NCI-H2227 treated with DMSO at 0.1 percent for 48 hours (cell line): ENCODE measurements at regions not wholly inside any gene's neighbourhood (a gene's known extent, or its start where the extent isn't known, plus 50 kb on each side); places are given as distances from the start of the nearest gene placed in this dataset.
A peak's percentile ranks its signal among the peaks of the same experiment; 100 is the strongest.

Experiments used
- DNase-seq: peaks from one replicate; lab custom pipeline; 2025; lab: John Stamatoyannopoulos, UW

DNA sequence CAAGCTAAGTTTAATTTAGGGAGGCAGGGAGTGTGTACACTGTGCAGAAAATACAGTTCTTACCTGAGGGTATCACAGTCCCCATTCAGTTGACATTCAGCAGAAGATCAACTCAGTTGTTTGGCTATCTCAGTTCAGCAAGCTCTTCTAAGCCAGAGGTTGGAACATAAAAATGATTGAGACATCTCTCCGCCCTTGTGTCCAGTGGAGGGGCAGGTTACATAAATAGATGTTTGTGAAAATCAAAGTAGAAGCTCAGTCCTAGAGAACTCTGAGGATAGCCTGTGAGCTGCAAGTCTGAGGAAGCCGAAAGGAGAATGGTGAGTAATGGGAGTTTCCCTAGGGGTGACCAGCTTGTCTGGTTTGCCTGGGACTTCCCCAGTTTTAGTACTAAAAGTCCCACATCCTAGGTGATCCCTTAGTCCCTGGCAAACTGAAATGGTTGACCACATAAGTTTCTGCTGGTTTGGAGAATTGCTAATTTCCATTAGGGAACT is 251.4 kb upstream of the ATP2B1 start:
- DNase-seq: no peak

DNA sequence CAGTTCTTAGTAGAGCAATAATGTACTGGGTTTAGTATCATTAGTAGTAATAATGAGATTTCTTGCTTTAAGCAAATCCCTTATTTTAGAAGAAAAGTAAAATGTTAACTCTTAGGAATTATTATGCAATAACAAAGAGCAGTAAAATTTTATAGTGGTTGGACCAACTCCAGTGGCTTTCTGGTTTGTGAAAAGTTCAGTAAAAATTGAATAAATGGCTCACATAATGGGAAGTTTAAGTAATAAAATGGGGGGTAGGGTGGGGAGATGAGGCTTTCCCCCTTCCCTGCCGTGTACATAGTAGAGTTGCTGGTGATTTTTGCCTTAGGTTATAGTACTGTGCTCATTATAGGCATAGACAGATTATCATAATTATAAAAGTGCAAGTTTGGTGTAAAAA is 250.5 kb upstream of the ATP2B1 start:
- no peak for DNase-seq

DNA sequence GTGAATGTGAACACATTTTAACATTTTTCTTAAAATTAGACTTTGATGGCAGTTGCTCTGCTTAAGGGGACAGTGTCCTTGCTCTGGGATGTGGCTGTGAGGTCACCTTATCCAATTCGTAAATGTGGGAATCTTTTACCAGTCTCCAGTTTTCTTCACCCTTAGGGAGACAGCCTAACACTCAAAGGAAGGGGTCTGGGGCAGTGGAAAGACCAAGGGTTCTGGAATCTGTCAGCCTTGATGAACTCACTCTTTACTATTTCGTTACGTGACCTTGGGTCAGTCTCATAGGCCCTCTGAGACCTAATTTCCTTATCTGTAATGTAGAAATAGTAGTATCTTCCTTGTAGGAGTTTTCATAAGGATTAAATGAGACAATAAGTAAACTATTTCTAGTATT is 245.6 kb upstream of the ATP2B1 start:
- no peak for DNase-seq

DNA sequence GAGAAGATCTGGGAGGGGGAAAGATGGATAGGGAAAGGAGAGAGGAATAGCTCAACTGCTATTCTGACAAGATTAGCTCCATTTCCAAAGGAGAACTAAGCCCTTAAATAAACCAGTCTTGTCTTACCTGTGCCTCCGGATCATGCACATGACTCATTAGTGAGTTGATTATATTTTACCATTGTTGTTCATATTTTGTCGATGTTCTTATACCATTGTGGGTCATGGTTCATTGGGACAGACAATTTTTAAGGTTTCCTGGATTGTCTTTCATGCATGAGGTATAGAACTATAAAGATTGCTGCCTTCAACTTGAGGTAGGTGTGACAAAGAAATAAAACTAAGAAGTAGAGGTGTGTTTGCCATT is 243.0 kb upstream of the ATP2B1 start:
- no peak for DNase-seq

DNA sequence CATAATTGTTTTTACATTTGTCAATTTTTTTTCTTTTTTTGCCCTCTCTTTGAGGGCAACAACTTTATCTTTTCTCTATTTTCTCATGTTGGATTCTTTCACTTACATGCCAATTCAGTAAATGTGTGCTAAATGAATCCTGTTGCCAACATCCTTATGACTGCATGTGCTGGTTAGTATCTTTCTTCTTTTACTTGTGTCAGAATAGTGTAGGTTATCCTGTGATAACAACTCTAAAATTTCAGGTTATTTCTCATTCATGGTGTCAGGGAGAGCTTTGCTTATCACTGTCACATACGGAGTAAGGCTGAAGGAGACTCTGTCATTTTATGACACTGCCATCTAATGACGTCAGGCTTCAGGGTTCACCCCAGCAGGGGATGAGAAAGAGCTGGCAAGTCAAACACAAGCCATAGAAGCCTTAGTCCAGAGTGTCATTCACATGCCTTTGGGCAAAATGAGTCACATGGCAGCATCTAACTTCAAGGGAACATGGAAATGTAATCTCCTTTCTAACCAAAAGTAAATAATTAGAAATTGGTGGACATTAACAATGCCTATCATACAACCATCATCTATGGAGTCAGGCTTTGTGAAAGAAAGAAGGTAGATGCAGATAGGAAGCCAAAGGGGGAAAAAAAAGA is 242.5 kb upstream of the ATP2B1 start:
- DNase-seq: no peak

DNA sequence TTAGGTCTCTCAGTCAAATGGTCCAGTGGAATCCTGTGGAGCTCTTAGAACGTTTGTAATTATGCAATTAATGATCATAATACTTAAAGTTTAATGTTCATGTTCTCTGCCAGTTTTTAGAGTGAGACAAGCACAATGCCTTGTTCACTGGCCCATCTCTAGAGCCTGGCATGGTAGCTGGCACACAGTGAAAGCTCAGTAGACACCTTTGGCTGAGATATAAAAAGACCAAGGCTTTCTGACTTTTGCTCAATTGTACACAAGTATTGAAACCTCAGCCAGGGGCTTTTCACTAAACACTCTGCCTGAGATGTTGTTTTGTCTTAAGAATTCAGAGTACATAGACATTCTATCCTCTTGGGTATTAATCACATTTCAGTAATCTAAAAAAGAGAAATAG is 241.8 kb upstream of the ATP2B1 start:
- DNase-seq: no peak

DNA sequence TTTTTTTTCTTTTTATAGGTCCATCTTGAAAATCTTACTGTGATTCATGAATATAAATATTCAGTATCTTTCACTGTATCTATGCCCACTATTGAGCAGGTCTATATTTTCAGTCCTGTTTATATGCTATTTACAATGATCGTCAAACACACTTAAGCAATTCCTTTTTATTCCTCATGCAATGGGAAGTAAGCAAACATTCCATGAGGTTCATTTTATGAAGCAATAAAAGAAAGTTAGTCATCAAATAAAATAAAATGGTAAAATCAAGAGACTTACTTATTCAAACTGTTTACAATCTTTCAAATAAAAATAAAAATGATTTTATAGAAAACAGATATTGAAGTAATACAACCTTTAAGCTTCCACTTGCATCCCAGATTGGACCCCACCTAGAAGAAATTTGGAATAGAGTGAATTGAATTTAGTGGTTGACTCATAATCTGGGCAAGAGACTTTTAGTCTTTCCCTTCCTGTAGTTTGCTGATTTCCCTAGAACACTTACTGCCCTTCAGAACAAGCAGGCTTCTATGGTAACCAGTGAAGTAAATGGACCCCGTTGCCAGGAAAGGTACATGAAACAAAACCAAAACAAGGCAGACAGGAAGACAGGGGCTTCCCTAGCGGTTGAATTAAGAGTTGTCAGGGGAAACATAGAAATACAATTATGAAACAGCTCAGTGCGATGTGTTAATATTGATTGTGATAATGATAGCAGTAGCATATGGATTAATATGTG is 241.0 kb upstream of the ATP2B1 start:
- DNase-seq: peak; percentile 9

DNA sequence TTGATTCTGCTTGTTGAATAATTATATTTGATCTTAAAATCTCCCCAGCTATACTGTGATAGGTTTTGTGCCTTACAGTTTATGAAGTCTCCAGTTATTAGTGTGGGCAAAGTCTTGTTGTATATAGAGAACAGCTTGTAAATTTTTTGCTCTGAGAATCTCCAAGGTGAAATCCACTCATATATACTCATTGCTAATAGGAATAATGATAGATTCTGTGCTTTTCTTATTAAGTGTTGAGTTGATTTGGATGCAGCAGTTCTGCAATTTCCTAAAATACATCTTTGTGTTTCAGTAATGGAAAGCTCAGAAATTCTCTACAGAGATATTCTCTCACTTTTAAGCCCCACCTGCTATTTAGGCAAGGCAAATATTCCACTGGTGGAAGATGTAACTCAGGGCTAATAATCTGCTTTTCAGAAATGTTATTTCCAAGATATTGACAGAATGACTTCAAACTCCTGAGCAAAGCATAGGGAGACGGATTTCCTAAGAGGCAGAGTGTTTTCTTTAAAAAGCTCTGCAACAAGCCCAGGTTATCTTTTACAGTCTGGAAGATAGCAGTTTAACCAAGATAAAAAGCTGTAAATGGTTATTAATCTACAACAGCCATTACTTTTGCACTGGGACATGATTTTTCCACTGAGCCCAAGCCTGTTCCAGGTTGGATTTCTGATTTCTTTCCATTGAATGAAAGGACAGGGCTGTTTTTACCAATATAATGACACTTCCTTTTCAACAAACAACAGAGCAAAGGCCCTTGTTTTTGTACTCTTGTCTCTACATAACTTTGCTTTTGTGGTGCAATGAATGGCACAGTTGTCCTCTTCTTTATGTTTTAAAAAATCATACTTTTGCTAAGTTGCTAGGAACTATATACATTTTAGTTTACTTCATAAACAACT is 239.9 kb upstream of the ATP2B1 start:
- no peak for DNase-seq

DNA sequence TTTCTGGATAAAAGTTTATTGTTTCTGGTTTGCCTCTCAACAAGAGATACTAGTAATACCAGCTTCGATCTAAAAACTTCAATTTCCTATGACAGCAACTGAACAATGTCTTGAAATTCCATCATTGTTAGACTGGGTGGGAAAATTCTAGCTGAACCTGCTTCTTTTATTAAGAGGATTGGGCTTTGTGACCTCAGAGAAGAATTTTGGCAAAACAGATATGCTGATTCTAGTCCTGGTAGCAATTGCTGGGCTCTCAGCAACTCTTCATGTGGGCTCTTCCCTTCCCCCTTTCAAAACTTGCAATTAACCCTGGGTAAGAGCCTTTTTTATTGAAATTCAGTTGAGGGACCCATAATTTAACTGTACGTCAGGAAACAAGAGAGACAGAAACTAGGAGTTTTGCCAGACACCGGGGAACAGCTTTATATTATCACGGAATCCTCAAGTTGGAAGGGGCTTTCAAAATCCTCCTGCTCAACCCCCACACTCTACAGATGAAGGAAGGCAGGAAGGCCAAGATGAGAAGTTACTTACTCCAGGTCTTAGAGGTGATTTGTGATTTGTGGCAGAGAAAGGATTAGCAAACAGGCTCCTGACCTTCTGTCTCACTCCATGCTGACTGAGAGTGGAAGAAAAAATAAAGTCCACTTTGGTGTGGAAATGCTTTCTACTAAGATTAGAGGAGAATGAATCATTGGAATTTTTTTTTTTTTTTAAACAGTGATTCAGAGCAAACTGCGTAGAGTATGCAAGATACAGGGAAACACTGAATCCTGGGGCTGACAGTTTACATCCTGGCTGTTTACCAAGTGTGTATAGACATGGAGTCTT is 239.0 kb upstream of the ATP2B1 start:
- DNase-seq: peak; percentile 94

DNA sequence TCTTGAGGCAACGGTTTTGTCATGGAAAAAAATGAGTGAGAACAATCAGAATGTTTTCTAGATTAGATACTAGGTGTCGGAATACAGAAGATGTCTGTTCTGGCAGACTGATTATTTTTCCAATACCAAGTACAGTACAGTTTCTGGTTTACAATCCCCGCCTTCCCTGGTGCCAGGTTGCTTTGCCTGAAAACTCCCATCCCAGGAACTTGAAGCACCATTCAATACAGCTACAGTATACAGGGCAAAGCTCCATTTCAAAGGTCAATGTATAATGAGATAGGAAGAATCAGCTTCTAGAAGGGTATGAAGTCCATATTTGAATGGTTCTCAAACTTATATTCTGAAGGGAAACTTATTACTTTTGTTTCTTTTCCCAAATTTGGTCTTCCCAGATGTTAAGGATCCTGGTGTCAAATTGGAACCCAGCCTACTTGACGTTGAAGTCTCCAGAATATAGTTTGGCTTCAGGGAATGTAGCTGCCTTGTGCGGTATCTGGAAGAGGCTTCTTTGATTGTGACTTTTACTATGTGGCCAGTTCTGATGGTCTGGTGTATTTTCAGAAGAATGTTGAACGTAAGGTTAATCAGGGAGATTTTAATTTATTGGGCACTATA is 238.0 kb upstream of the ATP2B1 start:
- DNase-seq: no peak

DNA sequence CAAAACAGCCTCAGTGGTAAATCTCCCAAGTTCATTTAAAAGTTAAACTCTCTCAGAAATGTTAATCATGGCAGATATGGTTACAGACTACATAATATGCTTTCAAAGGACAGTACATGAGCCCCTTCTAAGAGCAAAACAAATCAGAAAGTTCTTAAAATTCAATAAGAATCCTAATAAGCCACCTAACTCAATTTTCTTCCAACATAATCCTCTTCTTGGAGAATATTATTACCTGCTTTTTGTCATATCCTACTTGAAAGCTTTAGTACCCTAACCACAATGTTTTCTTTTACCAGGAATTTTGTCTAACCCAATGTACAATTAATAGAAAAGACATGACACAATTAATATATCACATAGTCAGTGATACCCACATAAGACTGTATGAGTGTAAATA is 236.5 kb upstream of the ATP2B1 start:
- DNase-seq: no peak

DNA sequence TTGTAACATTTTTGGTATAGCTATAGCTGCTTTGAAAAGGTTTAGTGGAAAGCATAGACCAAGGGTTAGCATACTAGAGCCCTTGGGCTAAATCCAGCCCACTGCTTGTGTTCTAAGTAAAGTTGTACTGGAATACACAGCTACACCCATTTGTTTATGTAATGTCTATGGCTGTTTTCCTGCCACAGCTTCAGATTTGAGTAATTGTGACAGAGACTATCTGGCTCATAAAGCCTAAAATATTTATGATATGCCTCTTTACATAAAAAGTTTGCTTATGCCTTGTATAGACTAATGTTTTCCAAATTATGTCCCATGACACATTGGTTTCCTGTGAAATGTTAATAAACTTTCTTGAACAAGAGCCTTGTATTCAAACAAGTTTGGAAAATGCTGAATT is 234.8 kb upstream of the ATP2B1 start:
- DNase-seq: no peak

DNA sequence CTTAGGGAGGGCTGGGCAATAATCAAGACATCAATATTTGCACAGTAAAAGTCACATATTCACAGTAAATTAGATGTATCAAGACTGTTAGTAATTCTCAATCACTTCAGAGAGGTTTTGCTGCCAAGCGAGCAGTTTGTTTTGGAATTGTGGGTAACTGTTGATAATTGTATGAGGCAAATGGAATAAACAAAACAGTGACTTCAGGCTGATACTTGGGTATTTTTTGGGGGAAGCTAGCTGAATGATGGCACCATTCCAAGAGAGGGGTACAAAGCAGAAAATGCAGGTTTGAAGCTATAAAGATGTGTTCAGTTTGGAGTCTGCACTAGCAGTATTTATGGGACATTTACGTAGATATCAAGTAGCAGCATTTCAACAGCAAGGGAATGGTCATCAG is 232.8 kb upstream of the ATP2B1 start:
- DNase-seq: no peak

DNA sequence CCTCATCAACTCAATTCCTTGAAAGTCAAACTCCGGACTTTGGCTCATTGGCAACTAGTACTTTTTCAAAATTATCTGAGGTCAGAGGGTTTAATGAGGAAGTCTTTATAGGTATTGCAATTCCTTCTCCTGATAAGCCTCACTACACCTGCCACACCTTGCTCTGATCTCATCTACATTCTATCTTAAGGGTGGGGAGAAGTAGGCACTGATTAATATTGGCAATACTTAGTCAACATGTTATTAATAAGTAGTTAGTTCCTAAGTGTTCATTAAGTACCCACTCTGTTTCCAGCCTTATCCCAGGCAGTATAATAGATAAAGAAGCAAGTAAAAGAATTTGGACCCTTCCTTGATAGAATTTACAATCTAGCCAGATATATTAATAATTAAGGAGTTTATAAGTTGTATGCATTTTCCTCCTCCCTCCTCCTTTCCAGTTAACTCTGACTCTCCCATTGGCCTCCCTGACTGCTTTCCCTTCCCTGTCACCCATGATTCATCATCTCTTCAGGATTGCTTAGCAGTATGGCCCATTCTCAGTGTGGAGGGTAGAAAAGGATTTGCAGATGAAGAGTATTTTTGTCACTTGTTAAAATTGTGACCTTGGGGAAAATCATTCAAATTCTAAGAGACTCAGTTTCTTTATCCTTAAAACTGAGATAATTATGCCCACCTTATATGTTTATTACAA is 231.0 kb upstream of the ATP2B1 start:
- DNase-seq: no peak

DNA sequence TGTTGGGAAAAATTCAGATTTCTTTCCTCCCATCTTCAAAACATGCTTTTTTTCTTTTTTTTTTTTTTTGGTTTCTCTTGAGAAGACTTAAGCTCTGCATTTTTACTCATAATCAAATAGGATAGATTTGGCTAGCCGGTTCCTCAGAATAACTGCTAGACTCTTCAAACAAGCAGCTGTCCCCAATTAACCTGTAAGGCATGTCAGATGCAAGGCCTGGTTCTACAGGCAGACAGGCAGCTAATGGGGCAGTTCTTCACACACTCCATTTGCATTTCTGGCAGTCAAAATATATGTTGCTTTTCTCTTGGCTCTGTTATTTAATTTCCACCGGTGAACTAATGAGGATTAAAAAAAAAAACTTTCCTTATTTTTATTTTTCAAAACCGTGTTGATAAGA is 228.0 kb upstream of the ATP2B1 start:
- DNase-seq: peak; percentile 18

DNA sequence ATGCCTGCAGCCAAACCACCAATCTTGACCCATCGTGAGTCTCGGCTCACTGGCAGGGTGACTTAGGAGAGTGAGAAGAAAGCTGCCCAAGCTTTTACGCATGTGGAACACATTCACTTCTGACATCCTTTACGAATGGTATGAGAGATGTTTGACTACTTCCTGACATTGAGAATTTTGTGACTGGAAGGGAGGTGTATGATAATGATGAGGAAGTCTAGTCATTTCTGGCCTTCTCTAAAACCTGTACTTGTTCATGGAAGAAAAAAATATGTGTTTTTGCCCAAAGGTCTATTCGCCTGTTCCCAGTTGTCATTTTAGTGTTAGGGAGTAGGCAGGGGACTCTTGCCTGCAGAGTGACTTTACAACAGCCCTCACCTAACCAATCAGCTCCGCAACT is 227.2 kb upstream of the ATP2B1 start:
- no peak for DNase-seq

DNA sequence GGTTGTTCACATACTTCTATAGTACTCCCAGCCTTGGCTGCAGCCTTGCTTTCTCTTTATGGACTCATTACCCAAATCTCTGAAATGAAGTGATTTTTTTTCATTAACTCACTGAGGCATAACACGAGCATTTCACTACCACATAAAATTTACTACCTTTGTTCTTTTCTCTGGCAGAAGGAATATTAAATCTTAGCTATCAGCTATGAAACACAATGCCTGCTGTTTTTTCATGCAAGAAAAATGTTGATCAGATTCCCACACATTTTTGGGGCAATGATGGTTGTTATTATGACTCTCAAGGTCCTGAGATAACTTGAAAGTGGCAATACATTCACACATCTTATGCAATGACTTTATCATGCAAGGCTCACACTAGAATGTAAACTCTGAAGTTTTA is 225.3 kb upstream of the ATP2B1 start:
- no peak for DNase-seq

DNA sequence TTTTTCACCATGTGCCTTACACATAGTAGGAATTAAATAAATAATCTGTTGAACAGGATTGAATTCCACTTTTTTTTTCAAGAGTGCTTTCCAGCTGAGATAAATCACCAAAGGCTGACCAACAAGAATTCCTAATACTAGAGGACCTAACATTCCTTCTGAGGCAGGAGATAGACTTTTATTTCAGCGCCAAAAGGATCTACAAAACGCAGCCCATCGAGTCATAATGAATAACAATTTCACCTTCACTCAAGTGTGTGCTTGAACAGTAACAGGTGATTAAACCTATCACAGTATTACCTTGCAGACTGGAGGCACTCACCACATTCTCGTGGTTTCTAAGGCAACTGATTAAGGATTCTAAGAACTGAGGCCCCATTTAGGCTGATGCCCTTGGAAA is 224.3 kb upstream of the ATP2B1 start:
- DNase-seq: peak; percentile 69

DNA sequence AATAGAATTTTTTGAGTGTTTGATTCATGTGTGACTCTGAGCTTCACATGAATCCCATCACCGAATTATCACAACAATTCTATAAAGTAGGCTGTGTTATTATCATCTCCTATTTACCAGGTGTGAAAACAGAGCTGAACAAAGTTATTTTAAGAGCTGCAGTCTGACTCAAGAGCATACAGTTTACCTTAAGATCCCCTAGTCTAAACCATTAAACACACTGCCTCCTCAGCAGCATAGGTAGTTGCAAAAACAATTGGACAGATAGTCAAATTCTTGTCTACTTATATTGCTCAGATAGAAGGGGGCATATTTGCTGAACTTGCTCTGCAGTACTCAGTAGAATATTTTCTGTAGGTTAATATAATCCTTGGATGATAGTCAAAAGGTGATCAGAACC is 219.8 kb upstream of the ATP2B1 start:
- no peak for DNase-seq

DNA sequence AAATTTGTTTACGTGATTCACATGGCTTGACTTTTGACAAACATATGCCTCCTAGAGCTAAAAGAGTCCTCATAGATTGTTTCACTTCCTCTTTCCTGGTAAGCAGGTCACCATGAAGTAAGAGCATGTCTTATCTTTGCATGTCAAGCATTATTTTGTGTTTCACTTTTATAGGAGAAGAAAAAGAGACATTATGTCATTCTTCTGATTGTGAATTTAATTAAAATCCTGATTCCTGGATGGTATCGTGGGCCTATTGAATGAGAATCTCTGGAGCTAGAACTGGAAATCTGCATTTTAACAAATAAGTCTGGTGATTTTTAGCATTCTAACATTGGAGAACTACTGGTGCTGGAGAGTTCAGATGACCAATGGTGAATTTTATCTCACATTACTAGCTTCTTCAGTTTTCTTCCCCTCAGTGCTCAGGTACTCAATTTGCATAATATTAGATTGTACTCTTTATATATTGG is 218.6 kb upstream of the ATP2B1 start:
- DNase-seq: no peak

DNA sequence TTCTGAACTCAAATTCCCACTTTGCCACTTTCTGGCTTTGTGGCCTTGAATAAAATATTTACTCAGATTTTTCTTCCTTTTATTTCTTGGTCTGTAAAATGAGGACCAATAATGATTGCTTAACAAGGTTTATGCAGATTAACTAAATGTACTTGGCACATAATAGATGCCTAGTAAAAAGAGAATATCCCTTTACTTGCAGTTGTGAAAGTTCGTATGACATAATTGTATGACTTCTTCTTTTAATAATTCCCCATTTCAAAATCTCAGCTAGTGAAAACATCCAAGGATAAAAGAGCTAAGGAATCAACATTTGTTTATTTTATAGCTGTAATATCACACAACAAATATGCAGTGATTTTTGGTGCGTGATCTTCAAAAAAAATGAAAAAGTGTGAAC is 215.6 kb upstream of the ATP2B1 start:
- DNase-seq: no peak
